Ecto neural progenitor cell (in vitro differentiated cells): ENCODE measurements at regions not wholly inside any gene's neighbourhood (a gene's known extent, or its start where the extent isn't known, plus 50 kb on each side); places are given as distances from the start of the nearest gene placed in this dataset.

Source experiments
- DNase-seq: peaks from one replicate; pipeline ENCODE4 v3.0.0-alpha.2; 2018; ENCODE audit warnings: low spot score

DNA sequence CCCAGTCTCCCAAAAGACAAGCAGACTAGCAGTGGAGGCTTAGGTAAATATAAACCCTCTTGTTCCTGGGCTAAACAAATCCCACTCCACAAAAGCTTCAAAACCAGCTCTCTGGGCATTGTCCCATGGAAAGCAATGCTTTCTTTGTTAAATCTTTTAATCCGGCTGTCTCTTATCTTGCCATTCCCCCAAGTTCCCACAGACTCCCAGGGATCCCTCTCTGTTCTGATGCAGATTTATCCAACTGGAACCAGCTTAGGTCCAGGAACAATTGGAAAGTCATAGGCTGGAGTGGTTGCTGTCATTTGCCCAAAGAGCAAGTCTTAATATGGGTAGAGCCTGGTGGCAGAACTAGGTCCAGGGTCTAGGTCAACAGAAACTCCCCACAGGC, 110.1 kb upstream of the ATP1A1 start:
- DNase-seq: peak; percentile 50

DNA sequence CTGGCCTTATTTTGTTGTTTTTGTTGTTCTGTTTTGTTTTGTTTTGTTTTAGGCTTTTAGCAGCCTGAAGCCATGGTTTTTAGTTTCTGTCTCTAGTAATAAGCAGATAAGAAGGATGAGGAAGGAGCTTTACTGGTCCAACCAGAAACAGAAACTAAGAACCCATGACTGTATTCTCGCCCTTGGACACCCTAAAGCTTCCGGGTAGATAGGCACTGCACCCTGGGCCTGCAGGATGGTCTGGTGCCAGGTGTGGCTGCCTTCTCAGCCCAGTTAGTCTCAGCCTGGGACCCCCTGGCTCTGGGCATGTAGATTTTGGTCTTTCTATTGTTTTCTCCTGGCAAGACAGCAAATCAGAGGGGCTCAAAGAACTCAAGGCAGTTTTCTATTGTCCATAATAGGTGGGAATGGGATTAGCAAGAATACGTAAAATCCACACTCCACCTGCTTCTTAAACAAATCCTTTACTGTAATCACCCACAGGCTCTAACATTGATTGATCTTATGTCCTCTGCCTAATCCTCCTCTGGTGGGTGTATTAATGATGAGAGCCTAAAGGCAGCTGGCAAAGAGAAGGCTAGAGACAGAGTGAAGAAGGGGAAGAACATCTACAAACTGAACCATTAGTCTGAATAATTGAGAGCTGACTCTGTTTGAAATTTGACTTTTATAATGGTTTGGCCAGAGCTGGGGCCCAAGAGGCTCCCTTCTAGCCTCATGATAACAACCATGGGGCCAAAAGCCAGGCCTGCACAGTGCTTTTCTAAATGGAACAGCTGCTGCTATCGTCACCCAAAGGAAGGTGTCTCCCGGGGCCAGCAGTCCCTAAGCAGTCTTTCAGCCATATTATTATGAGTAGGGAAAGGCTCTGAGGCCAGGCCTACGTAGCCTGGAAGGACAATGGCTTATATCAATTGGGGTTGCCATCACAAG, 106.8 kb upstream of the ATP1A1 start:
- no peak for DNase-seq

DNA sequence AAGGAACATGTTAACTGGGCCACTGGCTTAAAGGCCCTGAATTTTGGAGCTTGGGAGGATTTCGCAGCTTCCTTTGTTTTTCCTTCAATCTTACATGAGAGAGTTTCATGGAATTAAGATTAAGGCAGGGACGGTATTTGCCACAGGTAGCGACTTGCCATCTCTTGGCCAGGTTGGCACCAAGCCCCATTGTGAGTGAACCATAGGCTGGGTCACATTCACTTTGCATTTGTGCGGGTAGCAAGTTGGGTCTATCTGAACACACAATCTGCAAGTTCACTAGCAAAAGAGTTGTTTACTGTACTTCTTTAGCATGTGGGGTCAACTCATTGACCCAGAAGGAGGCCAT, 106.2 kb upstream of the ATP1A1 start:
- no peak for DNase-seq

DNA sequence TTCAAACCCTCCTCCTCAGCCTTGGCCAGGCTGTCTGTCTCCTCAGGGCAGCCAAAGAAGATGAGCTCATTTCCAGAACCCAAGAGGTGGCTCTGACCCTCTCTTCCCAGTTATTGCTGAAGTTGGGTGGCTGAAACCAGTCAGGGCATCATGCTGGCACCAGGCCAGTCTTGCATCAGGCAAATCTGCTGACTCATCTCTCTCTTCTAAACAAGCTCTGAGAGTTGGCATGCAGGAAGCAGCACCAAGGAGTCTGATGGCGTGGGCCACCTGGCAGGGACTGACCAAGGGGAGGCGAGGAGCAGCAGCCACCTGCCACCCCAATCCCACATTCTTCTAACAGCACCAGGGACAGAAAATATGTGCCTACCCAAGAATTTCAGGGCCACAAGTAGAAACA, 104.8 kb upstream of the ATP1A1 start:
- DNase-seq: no peak

DNA sequence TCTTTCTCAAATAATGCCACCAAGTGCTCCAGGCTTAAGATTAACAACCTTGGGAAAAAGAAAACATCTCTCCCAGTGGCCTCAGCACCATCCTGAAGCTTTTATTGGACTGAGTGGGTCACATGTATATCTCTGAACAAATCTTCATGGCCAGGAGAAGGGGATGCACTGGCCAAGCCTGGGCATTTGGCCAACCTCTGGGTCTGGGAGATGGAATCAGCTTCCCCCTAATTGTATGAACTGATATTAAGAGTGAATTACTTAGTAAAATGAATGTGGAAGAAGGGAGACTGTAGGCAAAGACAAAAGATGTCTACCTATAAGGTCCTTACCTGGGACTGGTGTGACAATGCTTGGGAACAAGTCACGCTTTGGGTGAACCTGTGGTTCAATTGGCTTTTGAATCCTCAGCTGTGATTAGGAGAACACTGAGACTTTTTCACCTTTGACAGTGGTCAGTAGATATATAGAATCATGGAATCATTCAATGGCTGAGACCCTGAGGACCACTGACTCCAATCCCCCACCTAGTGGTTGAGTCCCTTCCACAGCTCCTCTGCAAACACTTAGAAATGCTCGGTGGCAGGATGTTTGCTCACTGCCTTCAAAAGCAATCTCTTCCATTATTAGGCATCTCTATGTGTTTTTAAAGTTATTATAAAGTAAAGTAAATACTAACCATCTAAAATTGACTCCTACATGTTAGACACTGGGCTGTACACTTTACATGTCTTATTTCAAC, 102.6 kb upstream of the ATP1A1 start:
- DNase-seq: no peak

DNA sequence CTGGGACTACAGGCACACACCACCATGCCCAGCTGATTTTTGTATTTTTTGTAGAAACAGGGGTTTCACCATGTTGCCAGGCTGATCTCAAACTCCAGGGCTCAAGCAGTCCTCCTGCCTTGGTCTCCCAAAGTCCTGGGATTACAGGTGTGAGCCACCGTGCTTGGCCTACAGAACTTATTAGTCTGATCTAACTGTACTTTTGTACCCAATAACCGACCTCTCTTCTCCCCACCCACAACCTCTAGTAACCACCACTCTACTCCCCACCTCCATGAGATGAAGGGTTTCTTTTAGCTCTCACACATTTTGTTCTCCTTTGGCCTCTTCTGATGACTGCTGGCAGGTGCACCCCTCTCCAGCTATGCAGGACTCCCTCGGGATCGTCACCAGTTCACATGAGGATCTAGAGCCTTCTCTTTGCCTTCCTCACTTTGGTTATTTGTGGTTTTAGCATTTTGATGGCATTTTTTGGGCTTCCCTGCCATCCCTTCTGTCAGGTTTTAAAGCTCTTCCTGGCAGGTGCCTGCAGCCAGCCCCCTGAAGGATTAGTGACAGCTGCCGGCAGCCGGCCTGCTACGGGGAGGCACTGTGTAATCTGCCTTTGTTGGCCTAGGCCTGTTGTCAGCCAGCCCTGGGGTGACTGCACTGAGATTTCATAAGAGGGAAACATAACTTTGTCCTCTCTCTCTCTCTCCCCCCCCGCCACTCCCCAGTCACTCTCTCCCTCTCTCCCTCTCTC, 99.8 kb upstream of the ATP1A1 start:
- peak; percentile 76 for DNase-seq

DNA sequence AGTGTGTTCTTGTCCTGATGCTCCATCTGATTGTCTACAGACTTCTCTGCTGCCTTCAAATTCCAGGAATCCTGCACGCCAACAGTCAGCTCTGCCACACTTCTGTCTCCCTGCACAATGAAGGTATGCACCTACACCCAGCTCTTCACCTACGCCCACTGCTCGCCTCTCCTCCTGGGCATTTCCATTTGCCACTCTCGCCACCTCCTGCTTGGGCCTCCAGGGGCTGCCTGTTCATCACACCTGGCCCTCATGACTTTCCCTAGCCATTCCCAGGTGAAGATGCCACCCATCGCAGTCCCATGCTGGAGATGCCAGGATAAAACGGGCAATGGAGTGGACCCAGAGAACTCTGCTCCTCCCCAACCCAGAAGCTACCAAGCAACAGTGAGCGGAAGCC, 96.5 kb upstream of the ATP1A1 start:
- no peak for DNase-seq

DNA sequence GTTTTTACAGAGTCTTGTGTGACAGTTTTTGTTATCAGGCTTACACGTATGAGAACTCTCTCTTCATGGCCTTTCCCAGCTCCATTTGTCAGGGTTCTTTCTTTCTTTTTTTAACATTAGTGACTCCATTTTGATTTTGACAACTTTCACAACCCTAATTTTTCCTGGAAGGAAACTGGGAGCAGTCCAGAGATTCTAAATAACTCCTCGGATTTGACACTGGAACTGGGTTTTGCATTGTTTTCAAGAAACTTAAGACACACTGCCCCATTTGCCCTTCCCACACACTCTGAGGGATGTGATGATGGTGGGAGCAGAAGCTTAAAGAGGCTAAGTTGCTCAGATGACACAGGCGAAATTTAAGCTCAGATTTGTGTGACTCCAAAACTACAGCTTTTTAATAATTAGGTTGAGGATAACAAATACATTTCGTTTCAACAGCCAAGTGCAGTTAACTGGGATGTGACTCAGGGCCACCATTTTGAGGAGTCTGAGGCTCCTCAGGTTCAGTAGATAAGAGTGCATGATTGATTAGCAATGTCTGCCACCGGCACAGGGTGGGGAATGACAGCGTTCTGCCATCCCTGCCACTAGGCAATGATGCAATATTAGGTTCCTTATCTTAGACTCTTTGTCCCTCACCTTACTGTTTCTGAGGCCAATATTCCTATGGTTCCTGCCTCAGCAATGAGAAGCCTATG, 95.1 kb upstream of the ATP1A1 start:
- DNase-seq: no peak

DNA sequence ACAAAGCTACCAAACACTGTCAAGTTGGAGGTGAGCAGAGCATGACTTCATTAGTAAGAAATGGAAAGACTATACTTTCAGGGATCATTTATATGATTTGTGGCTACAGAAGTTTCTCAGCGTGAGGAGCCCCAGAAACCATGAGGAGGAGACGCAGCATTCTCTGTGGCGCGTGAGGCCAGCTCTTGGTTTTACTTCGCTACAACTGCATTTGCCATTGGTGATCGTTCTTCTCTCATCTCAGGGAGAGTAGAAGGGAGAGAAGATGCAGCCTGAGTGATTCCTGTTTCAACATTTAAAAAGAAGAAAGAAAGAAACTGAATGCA, 94.5 kb upstream of the ATP1A1 start:
- no peak for DNase-seq

DNA sequence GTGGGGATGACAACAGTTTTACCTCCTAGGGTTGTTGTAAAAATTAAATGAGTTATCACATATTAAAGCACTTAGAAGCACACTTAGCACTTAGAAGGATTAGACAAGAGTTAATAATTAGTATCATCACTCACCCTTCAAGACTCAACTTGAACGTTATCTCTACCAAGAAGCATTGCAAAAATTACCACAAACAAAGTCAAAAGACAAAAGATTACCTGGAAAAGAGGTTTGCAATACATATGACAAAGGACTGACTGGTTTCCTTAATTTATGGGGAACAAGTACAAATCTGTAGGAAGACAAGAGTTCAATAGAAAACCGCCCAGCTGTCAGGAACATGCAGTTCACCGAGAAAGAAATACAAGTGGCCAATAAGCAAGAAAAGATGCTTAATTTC, 93.3 kb upstream of the ATP1A1 start:
- DNase-seq: no peak

DNA sequence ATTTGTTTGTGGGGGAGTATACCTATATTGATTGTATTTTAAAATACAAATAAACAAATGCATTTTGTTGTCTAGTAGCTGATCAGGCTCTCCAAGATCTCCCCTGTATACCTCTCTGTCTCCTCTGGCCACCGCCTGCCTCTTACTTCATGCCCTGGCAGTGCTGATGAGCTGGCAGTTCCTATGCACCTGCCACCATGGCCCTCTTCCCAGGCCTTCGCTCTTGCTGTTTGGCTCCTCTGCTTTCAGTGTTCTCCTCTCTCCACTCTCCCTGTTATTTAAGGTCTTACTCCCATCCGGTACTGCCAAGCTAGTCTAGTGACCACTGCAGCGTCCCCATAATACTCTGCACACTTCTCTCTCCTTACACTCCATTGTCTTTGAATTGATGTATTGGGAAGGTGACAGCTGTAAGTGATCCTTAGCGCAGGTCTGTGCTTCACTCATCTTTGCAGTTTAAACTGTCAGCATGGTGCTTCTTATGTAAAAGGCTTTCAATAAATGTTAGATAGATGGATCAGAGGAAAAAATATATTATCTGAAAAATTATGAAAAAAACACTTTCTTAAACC, 88.1 kb upstream of the ATP1A1 start:
- no peak for DNase-seq

DNA sequence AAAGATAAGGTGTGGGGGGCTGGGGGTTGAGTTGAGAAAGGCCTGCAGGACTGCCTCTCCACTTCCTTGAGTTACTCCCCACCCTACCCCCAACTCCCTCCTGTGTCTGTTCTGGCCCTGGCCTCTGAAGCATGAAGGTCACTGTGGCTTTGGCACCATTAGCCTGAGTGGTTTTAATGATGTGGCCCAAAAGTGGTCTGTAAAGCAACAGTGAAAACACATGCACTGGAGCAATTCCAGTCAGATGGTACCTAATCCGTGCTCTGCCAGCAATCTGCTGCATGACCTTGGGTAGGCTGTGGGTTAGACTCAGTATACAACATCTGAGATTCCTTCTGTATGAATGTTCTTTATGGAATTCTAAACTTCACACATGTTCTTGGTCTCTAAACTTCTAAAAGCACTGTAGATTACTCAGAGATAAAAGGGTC, 86.5 kb upstream of the ATP1A1 start:
- no peak for DNase-seq

DNA sequence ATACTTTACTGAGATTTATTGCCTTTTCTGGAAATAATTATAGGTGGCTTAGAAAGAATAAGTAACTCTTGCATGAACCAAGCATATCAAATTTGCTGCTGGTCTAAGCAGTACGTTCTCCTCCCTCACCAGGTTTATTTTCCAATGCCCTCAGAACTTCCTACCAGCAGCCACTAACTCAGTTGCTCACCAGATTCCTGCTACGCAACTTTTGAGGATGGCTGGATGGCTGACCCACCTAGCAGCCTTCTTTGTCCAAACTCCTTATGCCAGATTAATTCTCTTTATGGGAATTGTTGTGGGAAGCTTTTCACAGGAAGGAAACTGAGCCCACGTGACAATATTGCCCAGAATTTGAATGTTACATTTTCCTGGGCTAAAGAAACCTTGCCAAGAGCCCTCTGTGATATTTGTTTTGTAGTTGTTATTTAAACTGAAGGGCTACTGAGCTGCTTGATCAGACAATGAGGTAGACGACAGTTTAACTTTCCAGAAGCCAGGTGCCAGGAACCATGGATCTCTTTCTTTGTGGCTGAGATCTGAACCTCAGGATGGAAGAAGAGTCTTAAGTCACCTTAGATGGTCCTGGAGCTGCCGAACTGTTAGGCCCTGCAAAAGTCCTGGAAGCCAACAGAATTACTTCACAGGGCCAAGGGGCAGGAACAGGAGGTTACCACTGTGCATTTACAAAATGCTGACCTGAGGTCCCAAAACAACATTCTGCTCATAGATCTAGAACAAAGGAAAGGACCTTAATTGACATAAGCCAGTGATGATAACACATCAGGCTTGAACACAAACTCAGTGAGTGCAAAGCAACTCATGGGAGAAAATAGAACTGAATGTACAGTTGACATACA, 85.5 kb upstream of the ATP1A1 start:
- DNase-seq: no peak

DNA sequence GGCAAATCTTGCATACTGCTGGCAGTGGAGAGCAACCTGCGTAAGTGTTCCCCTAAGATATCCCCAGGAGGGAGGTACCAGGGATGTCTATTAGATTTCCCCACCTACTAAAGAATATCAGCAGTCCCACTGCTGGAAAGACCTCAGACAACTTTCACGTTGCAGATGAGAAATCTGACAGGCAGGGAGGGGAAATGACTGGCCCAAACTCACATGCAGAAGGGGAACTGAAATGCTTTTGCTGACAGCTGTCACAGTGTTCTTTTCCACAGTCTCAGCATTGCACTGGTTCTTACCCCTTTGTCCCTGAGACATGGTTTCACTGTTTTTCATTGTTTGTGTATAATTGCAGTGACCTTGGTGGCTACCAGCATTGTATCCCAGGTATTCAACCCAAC, 84.8 kb upstream of the ATP1A1 start:
- DNase-seq: no peak

DNA sequence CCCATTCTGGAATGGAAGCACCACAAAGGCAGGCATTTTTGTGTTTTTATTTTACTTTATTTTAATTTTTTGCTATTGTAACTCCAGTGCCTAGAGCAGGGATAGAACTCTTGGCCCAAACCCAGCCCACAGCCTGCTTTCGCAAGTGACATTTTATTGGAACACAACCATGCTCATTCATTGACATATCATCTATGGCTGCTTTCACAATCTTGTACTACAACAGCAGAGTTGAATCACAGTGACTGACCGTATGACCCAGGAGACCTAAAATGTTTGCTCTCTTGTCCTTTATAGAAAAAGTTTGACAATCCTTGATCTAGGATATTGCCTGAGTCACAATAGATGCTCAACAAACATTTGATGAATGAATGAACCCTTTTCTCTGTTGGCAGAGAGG, 83.9 kb upstream of the ATP1A1 start:
- DNase-seq: no peak

DNA sequence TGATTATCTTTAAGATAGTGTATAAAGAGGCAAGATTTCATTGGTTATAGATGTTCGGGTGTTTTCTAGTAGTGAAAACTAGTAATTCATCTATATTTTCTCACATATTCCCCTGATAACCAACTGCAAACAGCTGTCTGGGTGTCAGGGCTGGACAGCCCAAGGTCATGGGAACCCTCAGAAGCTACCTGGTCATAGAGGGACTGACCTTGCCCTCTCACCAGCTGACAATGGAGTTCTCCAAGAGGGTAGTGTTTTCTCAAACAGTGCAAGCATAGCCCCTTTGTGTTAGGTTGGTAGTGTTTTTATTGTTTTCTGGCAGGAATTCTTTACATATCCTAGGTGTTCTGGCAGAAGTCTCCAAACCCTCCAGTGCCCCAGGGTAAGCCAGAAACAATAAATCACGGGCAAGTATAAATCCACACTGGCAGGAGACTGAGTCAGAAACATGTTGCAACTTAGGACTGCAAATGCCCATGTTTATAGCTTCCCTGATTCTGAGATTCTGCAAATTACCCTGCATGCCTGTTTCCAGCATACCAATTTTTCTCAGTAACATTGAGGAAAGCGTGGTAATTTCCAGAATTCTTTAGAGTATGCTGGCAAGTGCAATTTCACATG, 82.8 kb upstream of the ATP1A1 start:
- DNase-seq: no peak

DNA sequence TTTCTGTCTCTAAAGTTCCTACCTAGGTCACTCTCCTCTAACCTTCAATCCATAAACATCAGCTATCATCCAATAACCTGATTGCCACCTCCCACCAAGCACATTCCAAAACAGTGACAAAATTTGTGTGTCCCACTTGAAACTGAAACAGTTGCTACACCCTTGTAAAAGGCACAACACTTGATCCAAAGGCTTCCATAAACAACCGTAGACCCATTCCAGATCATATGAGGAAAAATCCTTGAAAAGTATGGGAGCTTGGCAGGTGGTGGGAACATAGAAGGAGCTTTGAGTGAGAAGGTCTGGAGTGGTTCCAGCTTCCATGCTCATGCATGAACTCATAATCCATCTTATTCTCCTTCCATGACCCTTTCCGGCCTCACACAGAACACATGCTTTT, 82.0 kb upstream of the ATP1A1 start:
- no peak for DNase-seq

DNA sequence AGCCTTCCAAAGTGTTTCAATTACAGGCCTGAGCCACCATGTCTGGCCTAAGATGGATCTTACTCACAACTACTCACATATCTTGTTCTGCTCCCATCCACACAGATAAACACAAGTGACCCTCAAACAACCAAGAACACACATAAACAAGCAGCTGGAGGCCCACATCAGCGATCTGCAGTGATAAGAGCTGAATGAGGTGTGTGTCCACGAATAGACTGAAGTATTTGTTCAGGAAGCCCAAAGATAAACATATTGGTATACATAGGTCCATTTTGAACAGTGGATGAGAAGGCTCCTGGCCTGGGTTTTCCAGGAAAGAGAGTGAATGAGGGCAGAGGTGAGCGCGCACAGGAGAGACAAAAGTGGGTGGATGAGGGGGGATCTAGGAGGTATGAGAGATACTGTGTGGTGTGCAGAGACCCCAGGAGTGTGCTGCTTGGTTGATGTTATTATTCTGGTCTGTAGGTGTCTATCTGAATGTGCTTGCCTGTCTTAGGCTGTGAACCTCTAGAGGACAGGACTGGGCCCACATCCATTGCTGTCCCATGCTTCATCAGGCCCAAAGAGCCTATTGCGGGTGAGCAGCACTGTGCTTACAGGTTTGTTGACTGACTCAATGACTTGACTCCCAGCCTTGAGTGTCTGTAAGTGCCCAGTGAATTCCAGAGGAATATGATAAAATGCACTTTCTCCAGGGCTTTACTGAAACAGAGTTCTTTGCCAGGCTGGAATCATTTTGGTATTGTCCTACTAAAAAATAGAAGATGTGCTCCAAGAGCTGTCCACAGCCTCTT, 79.9 kb upstream of the ATP1A1 start:
- no peak for DNase-seq

DNA sequence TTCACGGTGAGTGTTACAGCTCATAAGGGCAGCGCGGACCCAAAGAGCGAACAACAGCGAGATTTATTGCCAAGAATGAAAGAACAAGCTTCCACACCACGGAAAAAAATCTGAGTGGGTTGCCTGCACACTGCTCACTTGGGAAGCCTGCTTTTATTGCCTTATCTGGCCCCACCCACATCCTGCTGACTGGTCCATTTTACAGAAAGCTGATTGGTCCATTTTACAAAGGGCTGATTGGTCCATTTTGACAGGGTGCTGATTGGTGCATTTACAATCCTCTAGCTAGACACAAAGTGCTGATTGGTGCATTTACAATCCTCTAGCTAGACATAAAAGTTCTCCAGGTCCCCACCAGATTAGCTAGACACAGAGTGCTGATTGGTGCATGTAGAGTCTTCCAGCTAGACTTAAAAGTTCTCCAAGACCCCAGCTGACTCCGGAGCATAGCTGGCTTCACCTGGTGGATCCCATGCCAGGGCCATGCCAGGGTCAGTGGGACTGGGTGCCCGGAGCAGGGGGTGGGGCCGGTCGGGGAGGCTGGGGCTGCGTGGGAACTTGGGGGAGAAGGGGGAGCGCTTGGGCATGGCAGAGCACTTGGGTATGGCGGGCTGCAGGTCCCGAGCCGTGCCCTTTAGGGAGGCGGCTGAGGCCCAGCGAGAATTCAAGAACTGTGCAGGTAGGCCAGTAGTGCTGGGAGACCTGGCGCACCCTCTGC, 75.4 kb upstream of the ATP1A1 start:
- no peak for DNase-seq
